ENCODE measurements at regions not wholly inside any gene's neighbourhood (a gene's known extent, or its start where the extent isn't known, plus 50 kb on each side); places are given as distances from the start of the nearest gene placed in this dataset.

DNA sequence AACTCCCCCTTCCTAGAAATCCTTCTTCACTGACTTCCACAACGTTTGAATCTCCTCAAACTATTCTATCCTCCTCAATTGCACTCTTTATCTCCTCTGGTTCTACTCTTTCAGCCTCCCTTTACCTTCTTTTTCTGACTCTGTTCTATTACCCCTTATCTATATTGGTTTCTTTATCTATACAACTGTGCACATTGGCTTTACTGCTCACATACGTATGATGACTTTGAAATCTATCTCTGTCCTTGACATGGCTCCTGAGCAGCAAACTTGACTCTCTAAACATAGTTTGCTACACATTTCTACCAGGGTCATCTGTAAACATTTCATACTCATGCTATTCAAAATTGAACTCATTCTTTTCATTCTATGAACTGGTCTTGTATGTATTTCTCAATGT lies 601.0 kb upstream of the LINC00305 start:
- TF ChIP-seq, protein P1, sequence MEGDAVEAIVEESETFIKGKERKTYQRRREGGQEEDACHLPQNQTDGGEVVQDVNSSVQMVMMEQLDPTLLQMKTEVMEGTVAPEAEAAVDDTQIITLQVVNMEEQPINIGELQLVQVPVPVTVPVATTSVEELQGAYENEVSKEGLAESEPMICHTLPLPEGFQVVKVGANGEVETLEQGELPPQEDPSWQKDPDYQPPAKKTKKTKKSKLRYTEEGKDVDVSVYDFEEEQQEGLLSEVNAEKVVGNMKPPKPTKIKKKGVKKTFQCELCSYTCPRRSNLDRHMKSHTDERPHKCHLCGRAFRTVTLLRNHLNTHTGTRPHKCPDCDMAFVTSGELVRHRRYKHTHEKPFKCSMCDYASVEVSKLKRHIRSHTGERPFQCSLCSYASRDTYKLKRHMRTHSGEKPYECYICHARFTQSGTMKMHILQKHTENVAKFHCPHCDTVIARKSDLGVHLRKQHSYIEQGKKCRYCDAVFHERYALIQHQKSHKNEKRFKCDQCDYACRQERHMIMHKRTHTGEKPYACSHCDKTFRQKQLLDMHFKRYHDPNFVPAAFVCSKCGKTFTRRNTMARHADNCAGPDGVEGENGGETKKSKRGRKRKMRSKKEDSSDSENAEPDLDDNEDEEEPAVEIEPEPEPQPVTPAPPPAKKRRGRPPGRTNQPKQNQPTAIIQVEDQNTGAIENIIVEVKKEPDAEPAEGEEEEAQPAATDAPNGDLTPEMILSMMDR (IDR thresholded peaks at IDR 0.05), result no peak
- TF ChIP-seq POLR2A (IDR thresholded peaks at IDR 0.05), result no peak

All from Peyer's patch (tissue), 4 donors.